ACHN (cell line): ENCODE measurements at regions not wholly inside any gene's neighbourhood (a gene's known extent, or its start where the extent isn't known, plus 50 kb on each side); places are given as distances from the start of the nearest gene placed in this dataset.
A peak's percentile ranks its signal among the peaks of the same experiment; 100 is the strongest.
"Not testable (repeated sequence)": the region's sequence is repeated elsewhere in the genome, so short reads cannot be mapped to it uniquely, and the experiment has no call there.

ENCODE experiments used
- DNase-seq: peaks from one replicate; pipeline ENCODE4 v3.0.0-alpha.2; 2015
- in situ Hi-C: cut with HindIII; loops from 2 replicates; pipeline ENCODE4 v1.10.0; 2017; ENCODE audit warnings: low sequenced_read_pairs, low pct_ligation_motif_present, low pct_unique_long_range_greater_than_20kb

DNA sequence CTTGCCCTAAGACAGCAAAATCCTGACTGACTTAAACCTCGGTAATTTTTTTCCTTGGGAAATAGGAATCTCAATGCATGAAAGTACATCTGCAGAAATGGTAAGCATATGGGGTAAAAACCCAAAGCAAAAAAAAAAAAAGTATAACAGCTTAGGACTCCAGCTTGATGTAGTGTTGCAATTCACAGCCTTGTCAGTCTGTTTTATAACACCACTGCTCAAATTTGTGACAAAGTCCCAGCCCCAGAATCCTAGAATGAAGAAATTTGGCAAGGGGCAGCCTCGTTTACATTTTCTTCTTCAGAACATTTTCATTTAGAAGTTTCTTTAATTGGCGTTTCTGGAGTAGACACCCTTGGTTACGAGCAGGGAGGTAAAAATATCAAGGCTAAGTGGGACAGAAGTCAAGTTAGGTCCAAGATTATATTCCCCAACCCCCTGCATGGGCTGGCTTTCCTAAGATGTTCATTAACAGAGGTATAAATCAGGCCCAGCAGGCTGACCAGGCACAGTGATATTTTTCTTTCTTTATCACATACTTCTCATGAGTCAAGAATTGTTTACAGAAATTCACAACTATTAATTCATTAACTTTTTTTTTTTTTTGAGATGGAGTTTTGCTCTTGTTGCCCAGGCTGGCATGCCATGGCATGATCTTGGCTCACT is 424.0 kb downstream of the RMST start:
- no peak for DNase-seq
- in situ Hi-C loops = no loop called here

DNA sequence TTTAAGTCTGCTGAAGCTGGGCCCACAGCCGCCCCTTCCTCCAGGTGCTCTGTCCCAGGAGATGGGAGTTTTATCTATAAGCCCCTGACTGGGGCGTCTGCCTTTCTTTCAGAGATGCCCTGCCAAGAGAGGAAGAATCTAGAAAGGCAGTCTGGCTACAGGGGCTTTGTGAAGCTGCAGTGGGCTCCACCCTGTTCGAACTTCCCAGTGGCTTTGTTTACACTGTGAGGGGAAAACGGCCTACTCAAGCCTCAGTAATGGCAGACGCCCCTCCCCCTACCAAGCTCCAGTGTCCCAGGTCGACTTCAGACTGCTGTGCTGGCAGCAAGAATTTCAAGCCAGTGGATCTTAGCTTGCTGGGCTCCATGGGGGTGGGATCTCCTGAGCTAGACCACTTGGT is 435.3 kb downstream of the RMST start:
- DNase-seq, in situ Hi-C loops: not testable (repeated sequence)

DNA sequence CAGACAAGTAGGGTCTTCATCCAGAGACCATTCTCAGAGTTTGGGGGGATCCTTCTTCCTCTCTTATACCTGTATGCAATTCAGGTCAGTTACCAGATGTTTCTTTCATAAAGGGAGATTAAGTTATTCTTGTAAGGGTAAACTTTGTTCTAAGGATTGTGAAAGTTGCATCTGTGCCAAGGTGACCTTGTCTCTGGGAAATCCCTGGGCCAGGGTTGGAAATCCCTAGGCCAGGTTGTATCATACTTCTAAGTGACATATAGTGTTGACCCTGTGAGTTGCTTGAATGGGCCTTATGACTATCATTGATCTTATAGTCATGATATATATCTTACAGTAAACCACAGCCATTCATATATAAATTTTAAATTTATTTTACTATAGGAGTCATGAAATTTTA is 436.9 kb downstream of the RMST start:
- in situ Hi-C loops = no loop called here

DNA sequence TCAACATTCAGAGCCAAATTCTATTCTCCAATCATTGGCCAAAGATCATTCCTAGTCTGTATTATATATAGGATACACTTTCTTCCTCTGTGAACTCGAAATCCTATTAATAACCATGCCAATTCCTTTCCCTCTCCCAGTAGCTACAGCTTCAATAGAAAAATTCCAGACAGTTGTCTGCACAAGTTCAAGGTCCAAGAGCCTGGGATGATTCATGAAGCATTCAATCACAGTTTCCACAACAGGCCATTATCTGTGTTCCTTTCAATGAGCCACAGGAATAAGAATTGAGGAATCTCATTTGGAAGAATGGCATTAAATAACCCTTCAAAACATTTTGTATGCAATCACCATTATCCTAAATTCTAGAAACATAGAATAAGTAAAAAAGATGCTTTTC is 437.4 kb downstream of the RMST start:
- in situ Hi-C loops = no loop called here
- no peak for DNase-seq

More for the DNA sequence above, 436.9 kb downstream of the RMST start:
- no peak for DNase-seq

DNA sequence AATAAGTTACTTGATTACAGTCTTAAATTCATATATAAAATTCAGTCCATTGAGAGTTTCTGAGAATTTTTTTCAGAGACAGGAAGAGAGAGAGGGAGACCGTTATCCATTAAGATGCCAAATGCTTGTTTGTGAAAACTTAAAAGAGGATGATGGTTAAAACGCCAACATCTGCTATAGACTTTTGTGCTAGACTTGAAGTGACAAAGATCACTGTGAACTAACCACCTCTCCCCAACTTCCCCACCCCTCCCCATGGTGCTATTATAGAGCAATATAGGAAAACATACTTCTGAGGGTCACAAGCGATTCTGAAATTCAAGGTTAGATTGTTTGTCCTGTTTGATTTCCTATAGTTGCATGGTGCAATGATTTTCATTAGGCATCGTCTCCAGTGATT is 440.8 kb downstream of the RMST start:
- in situ Hi-C loops = no loop called here
- no peak for DNase-seq

DNA sequence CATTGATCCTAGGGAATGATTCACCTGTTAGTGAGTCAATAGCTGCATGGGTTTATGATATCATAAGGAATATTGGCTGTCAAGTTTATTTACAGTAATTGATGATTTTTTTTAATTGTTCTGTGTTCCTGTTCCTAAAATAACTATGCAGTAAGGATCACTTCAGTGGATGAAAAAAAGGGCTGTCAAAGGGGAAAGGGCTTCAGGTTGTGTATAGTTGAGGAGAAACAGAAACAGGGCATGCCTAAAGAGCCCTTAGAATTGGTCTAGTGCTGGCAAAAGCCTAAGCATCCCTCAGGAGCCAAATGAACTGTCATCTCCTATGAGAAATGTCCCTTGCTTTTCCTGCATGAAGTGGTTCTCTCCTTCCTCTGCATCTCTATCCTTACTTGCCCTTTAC is 444.9 kb downstream of the RMST start:
- in situ Hi-C loops = no loop called here
- DNase-seq = no peak

DNA sequence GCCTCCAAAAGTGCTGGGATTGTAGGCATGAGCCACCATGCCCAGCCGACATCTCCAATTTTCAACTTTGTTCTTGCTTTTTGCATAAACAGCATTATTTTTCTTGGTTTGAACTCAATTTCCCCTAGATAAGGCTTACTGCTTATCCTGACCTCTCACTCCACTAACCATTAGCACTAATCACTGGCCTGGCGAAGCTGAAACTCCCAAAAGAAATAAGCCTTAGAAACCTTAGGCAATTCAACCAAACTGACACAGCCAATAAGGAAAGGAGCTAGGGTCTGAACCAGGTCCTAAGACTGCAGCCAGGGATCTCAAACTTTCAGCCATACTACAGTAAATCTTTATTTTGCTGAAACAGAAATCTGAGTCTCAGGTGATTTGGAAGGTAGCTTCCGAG is 448.0 kb downstream of the RMST start:
- in situ Hi-C loops = no loop called here
- no peak for DNase-seq

DNA sequence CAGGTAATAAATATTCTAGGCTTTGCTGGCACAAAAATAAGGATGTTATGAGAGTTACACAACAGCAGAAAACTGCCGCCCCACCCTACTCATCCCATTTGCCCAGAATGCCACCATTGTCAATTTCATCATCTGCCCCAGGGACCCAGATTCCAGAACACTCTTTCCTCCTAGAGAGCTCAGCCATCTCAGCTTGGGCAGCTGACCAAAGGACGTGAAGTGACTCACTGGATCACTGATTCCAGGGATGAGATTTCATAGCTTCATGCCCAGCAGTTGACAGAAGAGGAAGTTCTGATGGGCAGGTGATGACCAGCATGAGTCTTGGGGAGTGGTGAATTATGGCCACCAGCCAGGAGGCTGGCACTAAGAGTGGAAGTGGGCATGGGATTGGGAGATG is 450.3 kb downstream of the RMST start:
- in situ Hi-C loops = no loop called here
- DNase-seq = no peak

DNA sequence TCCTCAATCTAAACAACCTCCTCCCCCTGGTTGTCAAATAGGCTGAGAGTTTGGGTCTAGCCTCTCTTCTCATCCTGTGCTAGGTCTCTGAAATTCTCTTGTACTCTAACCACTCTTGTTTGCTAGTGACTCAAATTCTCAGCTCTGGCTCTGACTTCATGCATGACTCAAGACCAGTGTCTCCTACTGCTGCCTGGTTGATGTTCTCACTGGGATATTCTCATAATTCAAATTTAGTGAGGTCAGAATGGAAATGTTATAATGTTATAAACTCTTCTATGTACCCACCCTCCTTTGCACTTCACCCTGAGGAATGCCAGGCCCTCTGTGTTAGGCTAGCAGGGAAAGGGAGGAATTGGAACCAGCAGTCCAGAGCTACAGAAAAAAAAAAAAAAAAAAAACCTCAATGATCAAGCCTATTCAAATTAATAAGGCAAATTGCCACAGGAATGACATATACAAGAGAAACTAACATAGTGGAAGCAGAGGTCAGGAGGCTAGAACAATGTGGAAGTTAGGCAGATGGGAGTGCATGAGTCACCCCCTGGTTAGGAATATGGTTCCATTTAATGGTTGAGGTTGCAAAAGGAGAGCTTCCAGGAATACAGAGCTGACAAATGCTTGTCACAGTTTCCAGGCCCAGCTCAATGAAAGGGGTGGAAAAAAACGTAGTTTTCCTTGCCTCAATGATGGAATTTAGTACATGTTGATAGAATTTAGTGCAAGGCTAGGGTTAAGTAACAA is 459.5 kb downstream of the RMST start:
- in situ Hi-C loops = no loop called here
- no peak for DNase-seq

DNA sequence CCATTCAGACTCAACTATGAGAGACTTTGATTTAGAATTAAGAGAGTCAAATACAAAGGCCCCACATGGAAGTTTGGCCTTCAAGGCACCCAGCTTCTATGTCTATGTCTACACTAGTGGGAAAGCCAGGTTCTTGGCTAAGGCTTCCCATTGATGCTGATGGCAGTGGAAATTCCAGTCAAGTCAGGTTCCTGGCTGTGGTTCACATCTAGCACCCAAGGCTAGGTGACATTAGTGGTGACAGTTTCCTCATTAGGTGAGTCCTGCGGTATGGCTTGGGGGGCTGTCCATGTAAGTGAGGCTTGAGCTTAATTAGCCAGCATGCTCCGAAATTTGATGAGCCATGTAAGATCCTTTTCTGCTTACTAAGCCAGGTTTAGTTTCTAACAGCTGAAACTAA is 460.9 kb downstream of the RMST start:
- no peak for DNase-seq
- in situ Hi-C loops = no loop called here

DNA sequence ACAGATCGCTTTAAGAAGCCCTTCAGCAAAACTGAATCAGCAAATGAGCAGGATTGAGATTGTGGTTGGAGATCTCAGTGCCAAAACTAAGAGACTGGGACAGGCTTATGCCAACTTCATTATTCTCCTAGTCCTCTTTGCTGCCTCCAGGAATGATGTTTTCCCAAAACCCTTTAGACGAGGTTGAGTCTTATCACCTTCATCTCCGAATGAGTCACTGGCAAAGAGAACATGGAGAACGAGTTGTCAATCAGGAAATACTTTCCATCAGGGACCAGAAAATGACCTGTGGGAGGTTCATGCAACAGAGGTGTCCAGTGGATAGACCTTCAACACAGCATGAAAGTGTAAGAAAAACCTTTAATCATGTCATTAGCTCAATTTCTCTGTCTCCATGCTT is 461.5 kb downstream of the RMST start:
- no peak for DNase-seq
- in situ Hi-C loops = no loop called here

DNA sequence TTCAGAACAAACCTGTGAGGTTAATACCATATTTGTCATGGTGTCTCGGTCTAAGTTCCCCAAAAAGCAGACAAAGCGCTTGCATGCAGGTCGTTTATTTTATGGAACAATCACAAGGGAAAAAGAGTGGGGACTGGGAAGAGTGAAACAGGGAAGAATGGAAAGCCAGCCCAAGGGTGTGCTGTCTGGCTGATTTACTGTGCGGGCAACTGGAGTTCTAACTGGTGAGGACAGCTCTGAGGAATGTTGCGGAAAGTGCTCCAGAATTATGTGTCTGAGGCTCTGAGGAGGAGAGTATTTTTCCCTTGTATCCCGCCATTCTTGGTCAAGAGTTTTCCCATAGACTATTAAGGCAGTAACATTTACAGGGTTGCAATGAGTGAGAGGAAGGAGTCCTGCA is 465.4 kb downstream of the RMST start:
- no peak for DNase-seq
- in situ Hi-C loops = no loop called here

DNA sequence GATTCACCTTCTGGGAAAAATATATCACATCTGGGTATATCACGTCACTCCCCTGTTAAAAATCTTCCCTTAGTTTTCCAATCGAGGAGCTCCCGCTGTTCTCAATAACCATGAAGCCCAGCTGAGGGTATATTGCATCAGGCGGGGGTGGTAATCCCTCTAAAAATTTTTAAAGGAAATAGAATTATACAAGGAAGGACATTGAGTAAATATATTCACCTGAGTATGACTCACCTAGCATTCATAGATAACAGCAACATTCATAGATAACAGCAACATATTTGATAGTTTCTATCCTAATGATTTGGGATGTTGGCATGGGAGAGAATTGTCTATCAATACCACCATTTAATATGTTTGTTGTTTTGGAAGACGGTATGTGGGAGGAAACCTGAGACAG is 473.6 kb downstream of the RMST start:
- in situ Hi-C loops = no loop called here
- no peak for DNase-seq

DNA sequence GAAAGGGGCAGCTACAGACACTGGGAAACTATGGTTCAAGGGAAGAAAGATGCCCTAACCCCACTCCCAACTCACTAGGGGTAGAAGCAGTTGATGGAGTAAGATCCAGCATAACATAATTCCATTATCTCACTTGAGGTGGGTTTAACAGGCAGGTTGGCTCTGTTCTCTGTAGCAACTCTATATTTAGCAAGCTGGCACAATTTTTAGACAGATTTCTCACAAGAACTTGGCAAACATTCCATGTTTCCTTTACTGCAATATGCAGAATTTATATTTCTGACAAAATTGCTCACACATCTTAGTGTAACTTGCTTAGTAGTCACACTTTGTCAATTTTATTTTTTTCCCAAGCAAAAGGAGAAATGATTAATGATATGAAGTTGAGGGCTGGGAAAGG is 475.4 kb downstream of the RMST start:
- in situ Hi-C loops = no loop called here
- no peak for DNase-seq

DNA sequence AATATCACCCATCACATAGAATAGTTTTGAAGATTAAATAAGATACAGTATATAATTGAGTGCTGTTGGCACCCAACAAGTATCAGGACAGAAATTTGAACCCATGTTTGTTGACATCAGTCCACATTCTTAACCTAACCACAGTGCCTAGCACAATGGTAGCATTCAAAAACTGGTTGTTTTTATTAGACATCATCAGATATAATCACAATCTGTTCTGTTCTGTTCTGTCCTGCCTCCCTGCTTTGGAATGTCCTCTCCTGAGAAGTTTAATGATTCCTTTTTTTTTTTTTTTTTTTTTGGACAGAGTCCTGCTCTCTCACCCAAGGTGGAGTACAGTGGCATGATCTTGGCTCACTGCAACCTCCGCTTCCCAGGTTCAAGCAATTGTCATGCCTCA is 476.6 kb downstream of the RMST start:
- in situ Hi-C loops = no loop called here
- no peak for DNase-seq

DNA sequence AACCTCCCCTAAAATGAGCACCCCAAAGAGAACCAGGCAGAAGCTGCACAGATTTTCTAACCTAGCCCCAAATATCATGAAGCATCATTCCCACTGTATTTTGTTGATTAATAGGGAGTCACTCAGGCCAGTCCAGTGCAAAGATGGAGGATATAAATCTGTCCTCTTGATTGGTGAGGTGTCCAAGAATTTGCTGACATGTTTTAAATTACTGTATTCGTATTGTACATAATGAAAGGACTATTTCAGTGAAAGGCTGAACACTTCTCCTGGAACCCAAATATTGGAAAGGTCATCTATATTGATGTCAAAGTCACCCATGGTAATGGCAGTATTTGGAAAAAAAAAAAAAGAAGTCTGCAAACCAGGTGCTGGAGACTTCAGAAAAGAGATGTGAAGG is 477.5 kb downstream of the RMST start:
- in situ Hi-C loops = no loop called here
- no peak for DNase-seq

DNA sequence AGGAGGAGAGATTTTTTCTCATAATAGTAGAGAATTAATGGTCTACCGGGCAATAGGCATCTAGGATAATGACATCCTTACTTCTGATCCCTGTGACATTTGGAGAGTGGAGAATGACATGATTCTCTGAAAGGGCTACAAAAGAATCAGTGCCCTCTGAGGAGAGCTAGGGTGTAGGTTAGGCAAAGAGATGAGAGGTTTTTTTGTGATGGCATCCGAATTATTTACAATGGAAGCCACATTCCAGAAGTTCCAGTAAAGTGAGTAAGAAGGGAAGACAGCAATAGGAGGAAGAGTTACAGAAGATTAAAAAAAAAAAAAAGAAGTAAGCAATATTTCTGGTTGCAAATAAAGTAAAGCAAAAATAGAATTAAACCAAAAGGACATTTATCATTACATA is 478.0 kb downstream of the RMST start:
- DNase-seq = peak; percentile 43
- in situ Hi-C loops = no loop called here

DNA sequence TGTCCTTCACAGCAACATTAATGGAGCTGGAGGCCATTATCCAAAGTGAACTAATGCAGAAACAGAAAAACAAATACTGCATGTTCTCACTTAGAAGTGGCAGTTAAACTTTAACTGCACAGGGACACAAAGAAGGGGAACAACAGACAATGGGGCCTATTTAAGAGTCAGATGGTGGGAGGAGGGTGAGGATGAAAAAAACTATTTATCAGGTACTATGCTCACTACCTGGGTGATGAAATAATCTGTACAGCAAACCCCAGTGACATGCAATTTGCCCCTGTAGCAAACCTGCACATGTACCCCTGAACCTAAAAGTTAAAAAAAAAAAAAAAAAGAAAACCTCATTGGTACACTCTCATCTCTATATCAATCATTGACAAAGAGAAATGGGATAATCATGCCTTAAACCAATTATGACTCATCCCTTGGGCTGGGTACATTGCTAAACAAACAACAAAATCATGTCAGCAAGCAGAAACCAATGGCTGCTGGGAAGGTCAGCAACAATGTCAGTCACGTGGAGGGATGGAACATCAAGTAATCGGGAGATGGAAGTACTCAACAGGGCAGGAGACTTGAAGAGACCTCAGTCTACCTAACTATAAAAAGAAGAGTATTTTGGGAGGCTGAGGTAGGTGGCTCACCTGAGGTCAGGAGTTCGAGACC is 479.2 kb downstream of the RMST start:
- in situ Hi-C loops = no loop called here
- DNase-seq = no peak

DNA sequence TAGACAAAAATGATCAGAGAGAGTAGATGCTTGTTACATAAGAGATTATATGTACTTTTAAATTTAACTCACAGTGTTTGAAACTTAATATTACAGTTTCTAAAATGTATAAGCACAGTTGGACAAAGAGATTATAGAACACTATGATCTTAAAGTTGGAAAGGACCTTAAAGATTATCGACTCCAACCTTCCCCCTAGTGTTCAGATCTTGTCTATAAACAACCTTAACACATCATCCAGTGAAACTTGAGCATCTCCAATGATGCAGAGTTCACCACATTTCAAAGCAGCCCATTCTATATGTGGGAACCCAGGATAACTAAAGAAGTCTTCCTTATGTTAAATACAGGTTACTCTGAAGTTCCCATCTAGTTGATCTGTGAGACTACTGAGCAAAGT is 480.8 kb downstream of the RMST start:
- DNase-seq = peak; percentile 15
- in situ Hi-C loops = no loop called here

DNA sequence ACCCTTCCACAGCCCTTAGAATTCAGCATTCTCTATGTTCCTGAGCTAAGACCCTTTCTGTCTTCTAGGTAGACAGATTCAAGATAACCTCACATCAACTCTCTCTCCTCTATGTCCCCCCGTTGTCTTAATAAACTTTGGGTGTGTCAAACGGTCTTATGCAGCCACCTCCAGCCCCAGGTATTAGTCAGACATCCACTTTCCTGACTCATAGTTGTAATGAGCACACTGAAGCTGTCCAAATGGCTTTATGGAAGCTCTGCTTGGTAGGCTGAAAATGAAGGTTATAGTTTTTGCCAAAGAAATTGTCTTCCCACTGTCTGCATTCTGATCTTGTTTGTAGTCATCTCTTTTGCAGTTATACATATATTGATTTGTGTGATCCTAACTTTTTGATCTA is 482.0 kb downstream of the RMST start:
- in situ Hi-C loops = no loop called here
- no peak for DNase-seq
